SK-MEL-5 (cell line): ENCODE measurements at regions not wholly inside any gene's neighbourhood (a gene's known extent, or its start where the extent isn't known, plus 50 kb on each side); places are given as distances from the start of the nearest gene placed in this dataset.
"Not testable (repeated sequence)": the region's sequence is repeated elsewhere in the genome, so short reads cannot be mapped to it uniquely, and the experiment has no call there.

Experiments used
- DNase-seq: peaks from one replicate; pipeline ENCODE4 v3.0.0-alpha.2; 2016; ENCODE audit warnings: low read depth, low spot score
- in situ Hi-C: cut with HindIII; loops from 2 replicates; pipeline ENCODE4 v1.10.0; 2016; ENCODE audit warnings: low sequenced_read_pairs, high pct_unique_total_duplicates, low pct_unique_long_range_greater_than_20kb

GRCh38 chr2:12488352-12489318, 228.1 kb upstream of the TRIB2 start:
- no peak for DNase-seq
- in situ Hi-C loops = no loop called here

- in situ Hi-C loops = no loop called here
- DNase-seq = no peak
Measured at GRCh38 chr2:12490641-12491040, 226.1 kb upstream of the TRIB2 start.

- DNase-seq, in situ Hi-C loops: not testable (repeated sequence)
Measured at GRCh38 chr2:12492360-12492759, 224.4 kb upstream of the TRIB2 start.

GRCh38 chr2:12493031-12493513, 223.7 kb upstream of the TRIB2 start:
- in situ Hi-C loops = no loop called here
- no peak for DNase-seq

- no peak for DNase-seq
- in situ Hi-C loops = no loop called here
Measured at GRCh38 chr2:12495247-12495868, 221.4 kb upstream of the TRIB2 start.

- in situ Hi-C loops = no loop called here
- DNase-seq = peak; percentile 57
Measured at GRCh38 chr2:12498286-12498685, 218.4 kb upstream of the TRIB2 start.

GRCh38 chr2:12498704-12499103, 218.0 kb upstream of the TRIB2 start:
- peak; percentile 69 for DNase-seq
- in situ Hi-C loops = no loop called here

GRCh38 chr2:12500899-12501298, 215.8 kb upstream of the TRIB2 start:
- no peak for DNase-seq
- in situ Hi-C loops = no loop called here

- in situ Hi-C loops = no loop called here
- DNase-seq = peak; percentile 50
Measured at GRCh38 chr2:12501469-12502158, 215.1 kb upstream of the TRIB2 start.

- in situ Hi-C loops = no loop called here
- no peak for DNase-seq
Measured at GRCh38 chr2:12502759-12503158, 214.0 kb upstream of the TRIB2 start.

GRCh38 chr2:12504443-12504842, 212.3 kb upstream of the TRIB2 start:
- in situ Hi-C loops = no loop called here
- DNase-seq = no peak

GRCh38 chr2:12506846-12507245, 209.9 kb upstream of the TRIB2 start:
- in situ Hi-C loops = no loop called here
- peak; percentile 13 for DNase-seq

GRCh38 chr2:12507295-12507694, 209.4 kb upstream of the TRIB2 start:
- in situ Hi-C loops = no loop called here
- peak; percentile 96 for DNase-seq

GRCh38 chr2:12510070-12510469, 206.7 kb upstream of the TRIB2 start:
- in situ Hi-C loops = no loop called here
- no peak for DNase-seq

GRCh38 chr2:12513339-12513738, 203.4 kb upstream of the TRIB2 start:
- in situ Hi-C loops = no loop called here
- DNase-seq = no peak

- in situ Hi-C loops = no loop called here
- DNase-seq = no peak
Measured at GRCh38 chr2:12514168-12514567, 202.6 kb upstream of the TRIB2 start.

GRCh38 chr2:12514631-12515437, 201.9 kb upstream of the TRIB2 start:
- DNase-seq = no peak
- in situ Hi-C loops = no loop called here
